GM23338 (cell line): ENCODE measurements at regions not wholly inside any gene's neighbourhood (a gene's known extent, or its start where the extent isn't known, plus 50 kb on each side); places are given as distances from the start of the nearest gene placed in this dataset.

Source experiments
- ATAC-seq: fragments of 200-7000 bp; cut with Tn5 transposase; 3 replicates; pipeline ENCODE4 v1.9.1; 2020
- DNase-seq: peaks from one replicate; pipeline ENCODE4 v3.0.0-alpha.2; 2015; ENCODE audit warnings: low spot score
- H2AFZ ChIP-seq: fragments of 200-600 bp; sonication (generic); 2 replicates; pipeline ENCODE4 v1.8.0; 2016; ENCODE audit warnings: antibody characterized with exemption, mild to moderate bottlenecking, moderate library complexity
- H3F3A ChIP-seq: fragments of 200-600 bp; sonication (generic); replicated peaks from 2 replicates; pipeline ENCODE4 v1.8.0; 2017; ENCODE audit warnings: antibody characterized with exemption, mixed run types, low read depth
- H3K27ac ChIP-seq: fragments of 200-600 bp; sonication (generic); 2 replicates; pipeline ENCODE4 v1.6.1; 2016; ENCODE audit warnings: low read depth
- H3K27me3 ChIP-seq: fragments of 200-600 bp; sonication (generic); 2 replicates; pipeline ENCODE4 v1.8.0; 2016; ENCODE audit warnings: mild to moderate bottlenecking, mixed run types, moderate library complexity; ENCODE audit not compliant: insufficient read depth
- H3K36me3 ChIP-seq: fragments of 200-600 bp; sonication (generic); 2 replicates; pipeline ENCODE4 v1.8.0; 2016; ENCODE audit warnings: mild to moderate bottlenecking; ENCODE audit not compliant: insufficient read depth
- H3K4me1 ChIP-seq: fragments of 200-600 bp; sonication (generic); 2 replicates; pipeline ENCODE4 v1.8.0; 2016; ENCODE audit warnings: mild to moderate bottlenecking, moderate library complexity; ENCODE audit not compliant: insufficient read depth
- H3K4me2 ChIP-seq: fragments of 200-600 bp; sonication (generic); 2 replicates; pipeline ENCODE4 v1.7.1; 2017; ENCODE audit warnings: mixed run types
- H3K4me3 ChIP-seq: fragments of 200-600 bp; sonication (generic); 2 replicates; pipeline ENCODE4 v1.6.1; 2016; ENCODE audit warnings: mixed run types
- H3K79me2 ChIP-seq: fragments of 200-600 bp; sonication (generic); replicated peaks from 2 replicates; pipeline ENCODE4 v1.8.0; 2017; ENCODE audit warnings: mild to moderate bottlenecking; ENCODE audit not compliant: insufficient read depth
- H3K9me2 ChIP-seq: fragments of 200-600 bp; sonication (generic); 2 replicates; pipeline ENCODE4 v1.8.0; 2017; ENCODE audit not compliant: insufficient read depth
- H4K20me1 ChIP-seq: fragments of 200-600 bp; sonication (generic); replicated peaks from 2 replicates; pipeline ENCODE4 v1.8.0; 2017; ENCODE audit warnings: mild to moderate bottlenecking; ENCODE audit not compliant: insufficient read depth
- H3K27ac Mint-ChIP-seq: 2 replicates; pipeline ENCODE4 v1.8.0; 2020; ENCODE audit warnings: inconsistent platforms, mild to moderate bottlenecking, moderate library complexity, mixed read lengths
- H3K27me3 Mint-ChIP-seq: 3 replicates; pipeline ENCODE4 v1.8.0; 2022; ENCODE audit warnings: low read depth, mild to moderate bottlenecking, moderate library complexity, mixed read lengths, inconsistent platforms; ENCODE audit not compliant: insufficient read depth, poor library complexity
- H3K36me3 Mint-ChIP-seq: 3 replicates; pipeline ENCODE4 v1.8.0; 2021; ENCODE audit warnings: low read depth, mild to moderate bottlenecking, inconsistent platforms, moderate library complexity, mixed read lengths
- H3K4me1 Mint-ChIP-seq: 3 replicates; pipeline ENCODE4 v1.8.0; 2020; ENCODE audit warnings: mild to moderate bottlenecking, inconsistent platforms, mixed read lengths
- H3K4me3 Mint-ChIP-seq: 3 replicates; pipeline ENCODE4 v1.8.0; 2021; ENCODE audit warnings: moderate library complexity, mild to moderate bottlenecking, inconsistent platforms, mixed read lengths
- H3K9me3 Mint-ChIP-seq: 3 replicates; pipeline ENCODE4 v1.8.0; 2020; ENCODE audit warnings: moderate library complexity, mild to moderate bottlenecking, inconsistent platforms, mixed read lengths
- CREB1 ChIP-seq: fragments of 250-450 bp; sonication (Bioruptor Pico); IDR thresholded peaks from 2 replicates; pipeline ENCODE4 v1.5.0; 2020; ENCODE audit warnings: low read depth, mild to moderate bottlenecking, moderate library complexity
- EZH2 ChIP-seq: fragments of 200-600 bp; sonication (generic); IDR thresholded peaks from one replicate; pipeline ENCODE4 v1.8.0; 2017; ENCODE audit warnings: antibody characterized with exemption, mild to moderate bottlenecking, low read depth; ENCODE audit not compliant: unreplicated experiment
- EZH2phosphoT487 ChIP-seq: fragments of 200-600 bp; sonication (generic); IDR thresholded peaks from one replicate; pipeline ENCODE4 v1.8.1; 2018; ENCODE audit warnings: antibody characterized with exemption; ENCODE audit not compliant: unreplicated experiment
- JUNB ChIP-seq: IDR thresholded peaks from one replicate; pipeline ENCODE4 v1.6.1; 2016; ENCODE audit warnings: antibody characterized with exemption; ENCODE audit not compliant: unreplicated experiment
- NANOG ChIP-seq: IDR thresholded peaks from 2 replicates; pipeline ENCODE4 v1.6.1; 2016; ENCODE audit warnings: antibody characterized with exemption, borderline replicate concordance
- POLR2AphosphoS5 ChIP-seq: IDR thresholded peaks from 2 replicates; pipeline ENCODE4 v1.6.1; 2016; ENCODE audit warnings: antibody characterized with exemption, low read depth
- STAT1 ChIP-seq: IDR thresholded peaks from one replicate; pipeline ENCODE4 v1.6.1; 2016; ENCODE audit warnings: antibody characterized with exemption; ENCODE audit not compliant: unreplicated experiment
- ZNF114 ChIP-seq: fragments of 250-450 bp; sonication (Bioruptor Pico); IDR thresholded peaks from 2 replicates; pipeline ENCODE4 v1.5.0; 2020; ENCODE audit warnings: mild to moderate bottlenecking, moderate library complexity
- ZNF331 ChIP-seq: fragments of 250-450 bp; sonication (Bioruptor Pico); IDR thresholded peaks from 2 replicates; pipeline ENCODE4 v1.5.0; 2020; ENCODE audit warnings: low read depth, mild to moderate bottlenecking, moderate library complexity
- TF ChIP-seq, protein P1 (sequence below), 2 experiments: fragments of 200-600 bp in 1 of 2; sonication (generic) in 1 of 2; conservative IDR thresholded peaks; 2 replicates each; pipeline versions ENCODE4 v1.5.1 to v1.6.1; 2016 to 2017; ENCODE audit warnings: antibody characterized with exemption in 2 of 2, low read depth in 2 of 2, mild to moderate bottlenecking in 2 of 2, moderate library complexity in 1 of 2
- TF ChIP-seq, protein P2 (sequence below): IDR thresholded peaks from 2 replicates; pipeline ENCODE4 v1.6.1; 2016; ENCODE audit warnings: antibody characterized with exemption
- TF ChIP-seq, protein P3 (sequence below): IDR thresholded peaks from one replicate; pipeline ENCODE4 v1.6.1; 2018; ENCODE audit warnings: antibody characterized with exemption; ENCODE audit not compliant: unreplicated experiment
- TF ChIP-seq, protein P4 (sequence below): fragments of 250-450 bp; sonication (Bioruptor Pico); IDR thresholded peaks from 2 replicates; pipeline ENCODE4 v1.5.0; 2020; ENCODE audit warnings: mild to moderate bottlenecking, moderate library complexity

DNA sequence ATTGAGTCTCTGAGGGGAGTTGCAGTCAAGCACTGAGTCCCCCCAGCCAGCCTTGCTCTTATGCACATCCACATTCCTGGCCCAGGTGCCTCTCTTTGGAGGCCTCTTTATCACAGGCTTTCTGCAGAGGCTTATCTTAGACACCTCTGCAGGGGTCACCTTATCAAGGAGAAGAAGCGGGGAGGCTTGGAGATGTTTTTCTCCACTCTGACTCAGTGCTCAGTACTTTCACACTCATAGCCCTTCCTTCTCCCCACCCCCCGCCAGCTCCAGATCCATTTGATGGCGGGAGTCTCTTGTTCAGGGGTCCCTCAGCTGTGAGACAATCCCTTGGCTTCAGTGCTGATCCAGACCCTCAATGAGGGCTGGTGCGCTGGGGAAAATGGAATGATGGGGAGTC, 132.1 kb upstream of the TSHZ2 start:
- Histone ChIP-seq H3K27ac (no peak overlapping the region), H2AFZ (no peak overlapping the region), H3K4me2 (no peak overlapping the region), H3K4me3 (no peak overlapping the region), H3K36me3 (no peaks in the 10 kb centered on the region), H4K20me1 (no peaks in the 10 kb centered on the region), H3K27me3 (no peaks in the 10 kb centered on the region), H3K4me1 (0 out of 2 replicates have a peak, but pooled peaks cover 4% of the 10 kb centered on the region), H3K9me2 (no peaks in the 10 kb centered on the region), H3F3A (no peaks in the 10 kb centered on the region), H3K79me2 (no peaks in the 10 kb centered on the region)
- Mint-ChIP-seq H3K36me3 (no peaks in the 10 kb centered on the region), H3K27me3 (peaks cover 3% of the 10 kb centered on the region), H3K9me3 (no peaks in the 10 kb centered on the region), H3K4me3 (no peak overlapping the region), H3K27ac (no peak overlapping the region), H3K4me1 (peaks cover 7% of the 10 kb centered on the region)
- DNase-seq (no peak), ATAC-seq (no peak)
- no peak for TF ChIP-seq CREB1
- no peak for TF ChIP-seq JUNB
- TF ChIP-seq, protein P1, sequence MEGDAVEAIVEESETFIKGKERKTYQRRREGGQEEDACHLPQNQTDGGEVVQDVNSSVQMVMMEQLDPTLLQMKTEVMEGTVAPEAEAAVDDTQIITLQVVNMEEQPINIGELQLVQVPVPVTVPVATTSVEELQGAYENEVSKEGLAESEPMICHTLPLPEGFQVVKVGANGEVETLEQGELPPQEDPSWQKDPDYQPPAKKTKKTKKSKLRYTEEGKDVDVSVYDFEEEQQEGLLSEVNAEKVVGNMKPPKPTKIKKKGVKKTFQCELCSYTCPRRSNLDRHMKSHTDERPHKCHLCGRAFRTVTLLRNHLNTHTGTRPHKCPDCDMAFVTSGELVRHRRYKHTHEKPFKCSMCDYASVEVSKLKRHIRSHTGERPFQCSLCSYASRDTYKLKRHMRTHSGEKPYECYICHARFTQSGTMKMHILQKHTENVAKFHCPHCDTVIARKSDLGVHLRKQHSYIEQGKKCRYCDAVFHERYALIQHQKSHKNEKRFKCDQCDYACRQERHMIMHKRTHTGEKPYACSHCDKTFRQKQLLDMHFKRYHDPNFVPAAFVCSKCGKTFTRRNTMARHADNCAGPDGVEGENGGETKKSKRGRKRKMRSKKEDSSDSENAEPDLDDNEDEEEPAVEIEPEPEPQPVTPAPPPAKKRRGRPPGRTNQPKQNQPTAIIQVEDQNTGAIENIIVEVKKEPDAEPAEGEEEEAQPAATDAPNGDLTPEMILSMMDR (conservative IDR thresholded peaks at IDR 0.05; ENCODE audit: low read depth in 2 of 2) = no peak
- TF ChIP-seq ZNF331 = no peak
- TF ChIP-seq EZH2 = no peak
- no peak for TF ChIP-seq NANOG
- TF ChIP-seq, protein P2, sequence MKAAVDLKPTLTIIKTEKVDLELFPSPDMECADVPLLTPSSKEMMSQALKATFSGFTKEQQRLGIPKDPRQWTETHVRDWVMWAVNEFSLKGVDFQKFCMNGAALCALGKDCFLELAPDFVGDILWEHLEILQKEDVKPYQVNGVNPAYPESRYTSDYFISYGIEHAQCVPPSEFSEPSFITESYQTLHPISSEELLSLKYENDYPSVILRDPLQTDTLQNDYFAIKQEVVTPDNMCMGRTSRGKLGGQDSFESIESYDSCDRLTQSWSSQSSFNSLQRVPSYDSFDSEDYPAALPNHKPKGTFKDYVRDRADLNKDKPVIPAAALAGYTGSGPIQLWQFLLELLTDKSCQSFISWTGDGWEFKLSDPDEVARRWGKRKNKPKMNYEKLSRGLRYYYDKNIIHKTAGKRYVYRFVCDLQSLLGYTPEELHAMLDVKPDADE = no peak
- TF ChIP-seq EZH2phosphoT487 = no peak
- no peak for TF ChIP-seq POLR2AphosphoS5
- no peak for TF ChIP-seq ZNF114
- TF ChIP-seq, protein P3, sequence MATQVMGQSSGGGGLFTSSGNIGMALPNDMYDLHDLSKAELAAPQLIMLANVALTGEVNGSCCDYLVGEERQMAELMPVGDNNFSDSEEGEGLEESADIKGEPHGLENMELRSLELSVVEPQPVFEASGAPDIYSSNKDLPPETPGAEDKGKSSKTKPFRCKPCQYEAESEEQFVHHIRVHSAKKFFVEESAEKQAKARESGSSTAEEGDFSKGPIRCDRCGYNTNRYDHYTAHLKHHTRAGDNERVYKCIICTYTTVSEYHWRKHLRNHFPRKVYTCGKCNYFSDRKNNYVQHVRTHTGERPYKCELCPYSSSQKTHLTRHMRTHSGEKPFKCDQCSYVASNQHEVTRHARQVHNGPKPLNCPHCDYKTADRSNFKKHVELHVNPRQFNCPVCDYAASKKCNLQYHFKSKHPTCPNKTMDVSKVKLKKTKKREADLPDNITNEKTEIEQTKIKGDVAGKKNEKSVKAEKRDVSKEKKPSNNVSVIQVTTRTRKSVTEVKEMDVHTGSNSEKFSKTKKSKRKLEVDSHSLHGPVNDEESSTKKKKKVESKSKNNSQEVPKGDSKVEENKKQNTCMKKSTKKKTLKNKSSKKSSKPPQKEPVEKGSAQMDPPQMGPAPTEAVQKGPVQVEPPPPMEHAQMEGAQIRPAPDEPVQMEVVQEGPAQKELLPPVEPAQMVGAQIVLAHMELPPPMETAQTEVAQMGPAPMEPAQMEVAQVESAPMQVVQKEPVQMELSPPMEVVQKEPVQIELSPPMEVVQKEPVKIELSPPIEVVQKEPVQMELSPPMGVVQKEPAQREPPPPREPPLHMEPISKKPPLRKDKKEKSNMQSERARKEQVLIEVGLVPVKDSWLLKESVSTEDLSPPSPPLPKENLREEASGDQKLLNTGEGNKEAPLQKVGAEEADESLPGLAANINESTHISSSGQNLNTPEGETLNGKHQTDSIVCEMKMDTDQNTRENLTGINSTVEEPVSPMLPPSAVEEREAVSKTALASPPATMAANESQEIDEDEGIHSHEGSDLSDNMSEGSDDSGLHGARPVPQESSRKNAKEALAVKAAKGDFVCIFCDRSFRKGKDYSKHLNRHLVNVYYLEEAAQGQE = no peak
- TF ChIP-seq, protein P4, sequence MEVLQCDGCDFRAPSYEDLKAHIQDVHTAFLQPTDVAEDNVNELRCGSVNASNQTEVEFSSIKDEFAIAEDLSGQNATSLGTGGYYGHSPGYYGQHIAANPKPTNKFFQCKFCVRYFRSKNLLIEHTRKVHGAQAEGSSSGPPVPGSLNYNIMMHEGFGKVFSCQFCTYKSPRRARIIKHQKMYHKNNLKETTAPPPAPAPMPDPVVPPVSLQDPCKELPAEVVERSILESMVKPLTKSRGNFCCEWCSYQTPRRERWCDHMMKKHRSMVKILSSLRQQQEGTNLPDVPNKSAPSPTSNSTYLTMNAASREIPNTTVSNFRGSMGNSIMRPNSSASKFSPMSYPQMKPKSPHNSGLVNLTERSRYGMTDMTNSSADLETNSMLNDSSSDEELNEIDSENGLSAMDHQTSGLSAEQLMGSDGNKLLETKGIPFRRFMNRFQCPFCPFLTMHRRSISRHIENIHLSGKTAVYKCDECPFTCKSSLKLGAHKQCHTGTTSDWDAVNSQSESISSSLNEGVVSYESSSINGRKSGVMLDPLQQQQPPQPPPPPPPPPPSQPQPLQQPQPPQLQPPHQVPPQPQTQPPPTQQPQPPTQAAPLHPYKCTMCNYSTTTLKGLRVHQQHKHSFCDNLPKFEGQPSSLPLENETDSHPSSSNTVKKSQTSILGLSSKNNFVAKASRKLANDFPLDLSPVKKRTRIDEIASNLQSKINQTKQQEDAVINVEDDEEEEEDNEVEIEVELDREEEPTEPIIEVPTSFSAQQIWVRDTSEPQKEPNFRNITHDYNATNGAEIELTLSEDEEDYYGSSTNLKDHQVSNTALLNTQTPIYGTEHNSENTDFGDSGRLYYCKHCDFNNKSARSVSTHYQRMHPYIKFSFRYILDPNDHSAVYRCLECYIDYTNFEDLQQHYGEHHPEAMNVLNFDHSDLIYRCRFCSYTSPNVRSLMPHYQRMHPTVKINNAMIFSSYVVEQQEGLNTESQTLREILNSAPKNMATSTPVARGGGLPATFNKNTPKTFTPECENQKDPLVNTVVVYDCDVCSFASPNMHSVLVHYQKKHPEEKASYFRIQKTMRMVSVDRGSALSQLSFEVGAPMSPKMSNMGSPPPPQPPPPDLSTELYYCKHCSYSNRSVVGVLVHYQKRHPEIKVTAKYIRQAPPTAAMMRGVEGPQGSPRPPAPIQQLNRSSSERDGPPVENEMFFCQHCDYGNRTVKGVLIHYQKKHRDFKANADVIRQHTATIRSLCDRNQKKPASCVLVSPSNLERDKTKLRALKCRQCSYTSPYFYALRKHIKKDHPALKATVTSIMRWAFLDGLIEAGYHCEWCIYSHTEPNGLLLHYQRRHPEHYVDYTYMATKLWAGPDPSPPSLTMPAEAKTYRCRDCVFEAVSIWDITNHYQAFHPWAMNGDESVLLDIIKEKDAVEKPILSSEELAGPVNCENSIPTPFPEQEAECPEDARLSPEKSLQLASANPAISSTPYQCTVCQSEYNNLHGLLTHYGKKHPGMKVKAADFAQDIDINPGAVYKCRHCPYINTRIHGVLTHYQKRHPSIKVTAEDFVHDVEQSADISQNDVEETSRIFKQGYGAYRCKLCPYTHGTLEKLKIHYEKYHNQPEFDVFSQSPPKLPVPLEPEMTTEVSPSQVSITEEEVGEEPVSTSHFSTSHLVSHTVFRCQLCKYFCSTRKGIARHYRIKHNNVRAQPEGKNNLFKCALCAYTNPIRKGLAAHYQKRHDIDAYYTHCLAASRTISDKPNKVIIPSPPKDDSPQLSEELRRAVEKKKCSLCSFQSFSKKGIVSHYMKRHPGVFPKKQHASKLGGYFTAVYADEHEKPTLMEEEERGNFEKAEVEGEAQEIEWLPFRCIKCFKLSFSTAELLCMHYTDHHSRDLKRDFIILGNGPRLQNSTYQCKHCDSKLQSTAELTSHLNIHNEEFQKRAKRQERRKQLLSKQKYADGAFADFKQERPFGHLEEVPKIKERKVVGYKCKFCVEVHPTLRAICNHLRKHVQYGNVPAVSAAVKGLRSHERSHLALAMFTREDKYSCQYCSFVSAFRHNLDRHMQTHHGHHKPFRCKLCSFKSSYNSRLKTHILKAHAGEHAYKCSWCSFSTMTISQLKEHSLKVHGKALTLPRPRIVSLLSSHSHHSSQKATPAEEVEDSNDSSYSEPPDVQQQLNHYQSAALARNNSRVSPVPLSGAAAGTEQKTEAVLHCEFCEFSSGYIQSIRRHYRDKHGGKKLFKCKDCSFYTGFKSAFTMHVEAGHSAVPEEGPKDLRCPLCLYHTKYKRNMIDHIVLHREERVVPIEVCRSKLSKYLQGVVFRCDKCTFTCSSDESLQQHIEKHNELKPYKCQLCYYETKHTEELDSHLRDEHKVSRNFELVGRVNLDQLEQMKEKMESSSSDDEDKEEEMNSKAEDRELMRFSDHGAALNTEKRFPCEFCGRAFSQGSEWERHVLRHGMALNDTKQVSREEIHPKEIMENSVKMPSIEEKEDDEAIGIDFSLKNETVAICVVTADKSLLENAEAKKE (CRISPR knock-in tag) = no peak
- TF ChIP-seq STAT1 = no peak
